HCT116 (cell line): ENCODE measurements at regions not wholly inside any gene's neighbourhood (a gene's known extent, or its start where the extent isn't known, plus 50 kb on each side); places are given as distances from the start of the nearest gene placed in this dataset.

Experiments
- ATAC-seq: fragments of 200-7000 bp; cut with Tn5 transposase; 2 replicates; pipeline ENCODE4 v1.9.1; 2020; ENCODE audit warnings: mild to moderate bottlenecking, moderate library complexity
- BruUV-seq: library from RNA; stranded (reverse); fragments of 400-500 nt; replicated peaks from 2 replicates; lab custom pipeline; 2021; lab: Mats Ljungman, UMichigan
- CTCF ChIA-PET: fragments of 300-600 bp; sonication (Branson Sonifier 250); formaldehyde crosslinking; loops from one replicate; lab custom pipeline; 2021; ENCODE audit warnings: antibody characterized with exemption; lab: Charles Lee
- POLR2A ChIA-PET: fragments of 300-600, 350-600 bp; sonication (Branson Sonifier 250); formaldehyde crosslinking; loops from one replicate; lab custom pipeline; 2021; ENCODE audit warnings: antibody characterized with exemption; lab: Charles Lee
- RAD21 ChIA-PET, 2 experiments: fragments of 300-600 bp; sonication (Branson Sonifier 250); formaldehyde crosslinking; loops; one replicate each; lab custom pipeline; 2023; ENCODE audit warnings: low total read pairs in 2 of 2; ENCODE audit not compliant: uncharacterized antibody in 2 of 2, unreplicated experiment in 2 of 2, low non-redundant PET in 1 of 2; lab: Charles Lee
- DNase-seq: peaks from one replicate; pipeline ENCODE4 v3.0.0-alpha.2; 2010; ENCODE audit warnings: low read depth, low spot score
- H2AFZ ChIP-seq: fragments of 200-600 bp; shearing (Covaris generic), sonication (generic); 2 replicates; pipeline ENCODE4 v1.6.1; 2017; ENCODE audit warnings: low read depth, mixed run types, mixed read lengths, antibody characterized with exemption, low read length; ENCODE audit not compliant: poor library complexity, severe bottlenecking
- H3K27ac ChIP-seq: 2 replicates; pipeline ENCODE4 v1.5.1; 2012; ENCODE audit warnings: low read depth, low read length
- H3K27me3 ChIP-seq: fragments of 200-600 bp; sonication (generic); 2 replicates; pipeline ENCODE4 v1.6.1; 2016; ENCODE audit warnings: mixed run types, low read length, mixed read lengths; ENCODE audit not compliant: insufficient read depth
- H3K36me3 ChIP-seq, 2 experiments: fragments of 200-500 bp in 1 of 2; fragments of 200-600 bp in 1 of 2; sonication (Bioruptor generic) in 1 of 2; sonication (generic) in 1 of 2; 2 replicates each; pipeline versions ENCODE4 v1.5.1 to v1.6.1; 2014 to 2016; ENCODE audit warnings: low read length in 2 of 2, inconsistent platforms in 1 of 2, mixed read lengths in 1 of 2, mixed run types in 1 of 2; ENCODE audit not compliant: insufficient read depth in 2 of 2, control insufficient read depth in 1 of 2
- H3K4me1 ChIP-seq, 2 experiments: fragments of 200-600 bp in 1 of 2; sonication (generic) in 1 of 2; 2 replicates each; pipeline versions ENCODE4 v1.5.1 to v1.6.1; 2012 to 2017; ENCODE audit warnings: low read length in 2 of 2, inconsistent platforms in 1 of 2, mild to moderate bottlenecking in 1 of 2, mixed read lengths in 1 of 2, mixed run types in 1 of 2, moderate library complexity in 1 of 2; ENCODE audit not compliant: insufficient read depth in 2 of 2, control insufficient read depth in 1 of 2
- H3K4me2 ChIP-seq: fragments of 200-600 bp; sonication (generic); 2 replicates; pipeline ENCODE4 v1.6.1; 2017; ENCODE audit warnings: mixed run types, low read length, mixed read lengths
- H3K4me3 ChIP-seq, 2 experiments: fragments of 200-600 bp in 1 of 2; sonication (generic) in 1 of 2; replicated peaks in 1 of 2; 2 replicates each; pipeline ENCODE4 v1.5.1; 2011 to 2016; ENCODE audit warnings: low read length in 2 of 2, control low read depth in 1 of 2, low read depth in 1 of 2, mild to moderate bottlenecking in 1 of 2, mixed read lengths in 1 of 2, mixed run types in 1 of 2
- H3K79me2 ChIP-seq: fragments of 200-600 bp; sonication (generic); 2 replicates; pipeline ENCODE4 v1.6.1; 2017; ENCODE audit warnings: mild to moderate bottlenecking, mixed run types, low read length, moderate library complexity, mixed read lengths; ENCODE audit not compliant: insufficient read depth
- H3K9ac ChIP-seq: fragments of 200-600 bp; sonication (generic); 2 replicates; pipeline ENCODE4 v1.6.1; 2016; ENCODE audit warnings: low read length, mixed read lengths
- H3K9me2 ChIP-seq: fragments of 200-600 bp; sonication (generic), shearing (Covaris generic); 2 replicates; pipeline ENCODE4 v1.6.1; 2017; ENCODE audit warnings: mixed run types, mild to moderate bottlenecking, moderate library complexity; ENCODE audit not compliant: insufficient read depth
- H3K9me3 ChIP-seq, 2 experiments: fragments of 200-500 bp in 1 of 2; fragments of 200-600 bp in 1 of 2; sonication (Bioruptor generic) in 1 of 2; sonication (generic) in 1 of 2; 2 replicates each; pipeline ENCODE4 v1.6.1; 2014 to 2017; ENCODE audit warnings: low read length in 2 of 2, mixed read lengths in 2 of 2, inconsistent platforms in 1 of 2, low read depth in 1 of 2, mild to moderate bottlenecking in 1 of 2, mixed run types in 1 of 2, moderate library complexity in 1 of 2; ENCODE audit not compliant: control insufficient read depth in 1 of 2, insufficient read depth in 1 of 2
- H4K20me1 ChIP-seq: fragments of 200-600 bp; sonication (generic), shearing (Covaris generic); 2 replicates; pipeline ENCODE4 v1.6.1; 2017; ENCODE audit warnings: mixed run types, mild to moderate bottlenecking, moderate library complexity; ENCODE audit not compliant: insufficient read depth
- CEBPB ChIP-seq: IDR thresholded peaks from 2 replicates; pipeline ENCODE4 v1.6.1; 2012; ENCODE audit warnings: low read depth
- JUND ChIP-seq: IDR thresholded peaks from 2 replicates; pipeline ENCODE4 v1.6.1; 2012
- MAX ChIP-seq: IDR thresholded peaks from 2 replicates; pipeline ENCODE4 v1.6.1; 2012
- POLR2A ChIP-seq: IDR thresholded peaks from 2 replicates; pipeline ENCODE4 v1.7.0; 2011; ENCODE audit warnings: borderline replicate concordance; ENCODE audit not compliant: insufficient read depth, insufficient read length; ENCODE audit errors: extremely low read depth
- ZNF274 ChIP-seq: fragments of 200-500 bp; sonication (Bioruptor generic); IDR thresholded peaks from 2 replicates; pipeline ENCODE4 v1.6.1; 2014; ENCODE audit warnings: mild to moderate bottlenecking, low read depth, low read length, inconsistent platforms
- intact Hi-C: fragments of 100-400 bp; cut with micrococcal nuclease; formaldehyde crosslinking; loops from 2 replicates; pipeline ENCODE4 v1.10.0; 2022

DNA sequence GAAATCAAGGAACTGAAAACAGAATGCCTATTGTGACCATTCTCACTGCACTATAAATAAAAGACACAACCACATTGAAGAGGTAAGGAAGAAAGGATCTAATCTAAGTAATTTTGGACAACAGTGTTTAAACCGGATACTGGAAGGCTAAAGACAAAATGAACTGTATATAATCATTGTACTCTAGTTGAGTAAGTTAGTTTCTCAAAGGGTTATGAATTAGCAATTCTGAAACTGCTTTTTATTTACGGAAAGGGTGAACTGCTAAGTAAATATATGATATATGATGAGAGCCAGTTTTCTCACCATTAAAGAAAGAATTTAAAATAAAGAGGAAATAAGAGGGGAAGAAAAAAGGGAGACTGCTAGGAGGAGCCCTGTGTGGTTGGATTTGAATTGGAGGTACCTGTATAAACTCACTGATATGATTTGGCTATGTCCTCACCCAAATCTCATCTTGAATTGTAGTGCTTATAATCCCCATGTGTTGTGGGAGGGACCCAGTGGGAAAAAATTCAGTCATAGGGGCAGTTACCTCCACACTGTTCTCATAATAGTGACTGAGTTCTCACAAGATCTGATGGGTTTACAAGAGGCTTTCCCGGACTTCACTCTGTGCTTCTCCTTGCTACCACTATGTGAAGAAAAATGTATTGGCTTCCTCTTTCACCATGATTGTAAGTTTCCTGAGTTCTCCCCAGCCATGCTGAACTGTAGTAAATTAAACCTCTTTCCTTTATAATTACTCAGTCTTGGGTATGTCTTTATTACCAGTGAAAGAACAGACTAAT lies 607.7 kb downstream of the PYDC2 start:
- no peaks in the 10 kb centered on the region for H3K27me3 ChIP-seq
- DNase-seq, result no peak
- H3K9me2 ChIP-seq, result no peaks in the 10 kb centered on the region
- no peaks in the 10 kb centered on the region for H4K20me1 ChIP-seq
- no peak overlapping the region for H3K4me3 ChIP-seq
- H2AFZ ChIP-seq, result no peak overlapping the region
- H3K4me2 ChIP-seq, result no peak overlapping the region
- ChIA-PET POLR2A (no interaction called here), RAD21 (no interaction called here), CTCF (no interaction called here)
- H3K9ac ChIP-seq, result no peak overlapping the region
- TF ChIP-seq POLR2A (no peak), CEBPB (no peak), ZNF274 (no peak), MAX (no peak)
- no peak for ATAC-seq
- no TSS peak for BruUV-seq
- no peak overlapping the region for H3K27ac ChIP-seq
- no peaks in the 10 kb centered on the region for H3K9me3 ChIP-seq
- H3K79me2 ChIP-seq, result no peaks in the 10 kb centered on the region
- intact Hi-C loops, result no loop called here
- no peaks in the 10 kb centered on the region for H3K4me1 ChIP-seq
- no peaks in the 10 kb centered on the region for H3K36me3 ChIP-seq

GRCh38 chr3:192077795-192078497 lies 617.0 kb downstream of the PYDC2 start:
- no peak overlapping the region for H3K27ac ChIP-seq
- H3K4me1 ChIP-seq, result no peaks in the 10 kb centered on the region
- ChIA-PET RAD21 (no interaction called here), POLR2A (no interaction called here), CTCF (interaction anchor here (1.1 kb wide), 1 partner anchor 13 kb away, joined by 4 read pairs; no protein-coding TSS in a partner anchor)
- H3K4me3 ChIP-seq, result no peak overlapping the region
- no peak overlapping the region for H3K9ac ChIP-seq
- no peaks in the 10 kb centered on the region for H3K9me2 ChIP-seq
- no peaks in the 10 kb centered on the region for H3K9me3 ChIP-seq
- H3K79me2 ChIP-seq, result no peaks in the 10 kb centered on the region
- no peaks in the 10 kb centered on the region for H3K36me3 ChIP-seq
- H4K20me1 ChIP-seq, result no peaks in the 10 kb centered on the region
- DNase-seq, result no peak
- no peak for ATAC-seq
- no TSS peak for BruUV-seq
- TF ChIP-seq JUND, result no peak
- H3K27me3 ChIP-seq, result no peaks in the 10 kb centered on the region
- intact Hi-C loops, result no loop called here
- no peak overlapping the region for H3K4me2 ChIP-seq
- no peak overlapping the region for H2AFZ ChIP-seq
